OCI-LY3 (cell line): ENCODE measurements at regions not wholly inside any gene's neighbourhood (a gene's known extent, or its start where the extent isn't known, plus 50 kb on each side); places are given as distances from the start of the nearest gene placed in this dataset.

ENCODE experiments used
- CTCF ChIP-seq: fragments of 200-600, 300-600 bp; sonication (generic); IDR thresholded peaks from 2 replicates; pipeline ENCODE4 v1.5.1; 2014; ENCODE audit warnings: antibody characterized with exemption, low read length, low read depth
- EZH2phosphoT487 ChIP-seq: fragments of 200-600 bp; shearing (Covaris generic); IDR thresholded peaks from 2 replicates; pipeline ENCODE4 v1.6.1; 2018; ENCODE audit warnings: antibody characterized with exemption, mixed run types, low read depth

- no peak for TF ChIP-seq CTCF
- TF ChIP-seq EZH2phosphoT487, result no peak
Observed at GRCh38 chr3:178047496-178047895, 488.7 kb upstream of the KCNMB2 start.
